H9 (cell line): ENCODE measurements at regions not wholly inside any gene's neighbourhood (a gene's known extent, or its start where the extent isn't known, plus 50 kb on each side); places are given as distances from the start of the nearest gene placed in this dataset.

Experiments
- DNase-seq: peaks from one replicate; pipeline ENCODE4 v3.0.0-alpha.2; 2017
- H2AFZ ChIP-seq: one replicate; pipeline ENCODE4 v1.6.1; 2013; ENCODE audit warnings: mild to moderate bottlenecking, low read length, control low read depth, moderate library complexity
- H2AK5ac ChIP-seq: 2 replicates; pipeline ENCODE4 v1.6.1; 2013; ENCODE audit warnings: low read length, control low read depth, mixed read lengths; ENCODE audit not compliant: insufficient read length
- H2BK120ac ChIP-seq: one replicate; pipeline ENCODE4 v1.6.1; 2013; ENCODE audit warnings: low read depth, mild to moderate bottlenecking, low read length, control low read depth, inconsistent platforms; ENCODE audit not compliant: poor library complexity, severe bottlenecking
- H2BK12ac ChIP-seq: 2 replicates; pipeline ENCODE4 v1.6.1; 2013; ENCODE audit warnings: low read length, control low read depth, mixed read lengths, low read depth; ENCODE audit not compliant: insufficient read length
- H2BK15ac ChIP-seq: 2 replicates; pipeline ENCODE4 v1.6.1; 2013; ENCODE audit warnings: low read depth, low read length, control low read depth
- H2BK20ac ChIP-seq: one replicate; pipeline ENCODE4 v1.6.1; 2013; ENCODE audit warnings: low read depth, mild to moderate bottlenecking, low read length, control low read depth, inconsistent platforms; ENCODE audit not compliant: poor library complexity, severe bottlenecking
- H2BK5ac ChIP-seq: 2 replicates; pipeline ENCODE4 v1.6.1; 2013; ENCODE audit warnings: low read length, control low read depth, mixed read lengths; ENCODE audit not compliant: insufficient read length
- H3K14ac ChIP-seq: 2 replicates; pipeline ENCODE4 v1.6.1; 2013; ENCODE audit warnings: low read length, control low read depth; ENCODE audit not compliant: insufficient read depth
- H3K18ac ChIP-seq: 2 replicates; pipeline ENCODE4 v1.6.1; 2013; ENCODE audit warnings: low read depth, mild to moderate bottlenecking, mixed read lengths, low read length, control low read depth; ENCODE audit not compliant: insufficient read length
- H3K23ac ChIP-seq: 2 replicates; pipeline ENCODE4 v1.6.1; 2013; ENCODE audit warnings: low read length, control low read depth, mixed read lengths, low read depth; ENCODE audit not compliant: insufficient read length
- H3K23me2 ChIP-seq: 2 replicates; pipeline ENCODE4 v1.6.1; 2013; ENCODE audit warnings: low read depth, mild to moderate bottlenecking, mixed read lengths, low read length, control low read depth; ENCODE audit not compliant: insufficient read length, poor library complexity, severe bottlenecking
- H3K27ac ChIP-seq: 2 replicates; pipeline ENCODE4 v1.5.1; 2013; ENCODE audit warnings: low read length, control low read depth, mixed read lengths, low read depth; ENCODE audit not compliant: insufficient read length
- H3K27me3 ChIP-seq: 2 replicates; pipeline ENCODE4 v1.6.1; 2013; ENCODE audit warnings: low read length, control low read depth, inconsistent platforms; ENCODE audit not compliant: insufficient read depth
- H3K4ac ChIP-seq: 2 replicates; pipeline ENCODE4 v1.6.1; 2013; ENCODE audit warnings: low read depth, mild to moderate bottlenecking, control low read depth, inconsistent platforms, low read length, moderate library complexity
- H3K4me1 ChIP-seq: 2 replicates; pipeline ENCODE4 v1.6.1; 2013; ENCODE audit warnings: low read length, control low read depth, inconsistent platforms; ENCODE audit not compliant: insufficient read depth
- H3K4me2 ChIP-seq: 2 replicates; pipeline ENCODE4 v1.6.1; 2013; ENCODE audit warnings: low read length, control low read depth, mixed read lengths; ENCODE audit not compliant: insufficient read length, insufficient read depth
- H3K56ac ChIP-seq: 2 replicates; pipeline ENCODE4 v1.6.1; 2013; ENCODE audit warnings: low read depth, mild to moderate bottlenecking, mixed read lengths, low read length, control low read depth; ENCODE audit not compliant: insufficient read length
- H3K79me1 ChIP-seq: 2 replicates; pipeline ENCODE4 v1.6.1; 2013; ENCODE audit warnings: low read depth, mild to moderate bottlenecking, moderate library complexity, low read length, control low read depth, inconsistent platforms; ENCODE audit not compliant: insufficient read depth, poor library complexity, severe bottlenecking
- H3K79me2 ChIP-seq: 2 replicates; pipeline ENCODE4 v1.6.1; 2013; ENCODE audit warnings: low read length, control low read depth, inconsistent platforms; ENCODE audit not compliant: insufficient read depth
- H3K9ac ChIP-seq: 2 replicates; pipeline ENCODE4 v1.6.1; 2013; ENCODE audit warnings: low read length, control low read depth, mixed read lengths; ENCODE audit not compliant: insufficient read length; ENCODE audit errors: extremely low read depth
- H3K9me3 ChIP-seq: one replicate; pipeline ENCODE4 v1.6.1; 2013; ENCODE audit warnings: low read depth, low read length, inconsistent platforms; ENCODE audit not compliant: control insufficient read depth
- H3T11ph ChIP-seq: one replicate; pipeline ENCODE4 v1.6.1; 2013; ENCODE audit warnings: mild to moderate bottlenecking, low read length, control low read depth, inconsistent platforms
- H4K20me1 ChIP-seq: one replicate; pipeline ENCODE4 v1.6.1; 2013; ENCODE audit not compliant: control insufficient read depth, insufficient read length, insufficient read depth
- H4K5ac ChIP-seq: 2 replicates; pipeline ENCODE4 v1.6.1; 2013; ENCODE audit warnings: low read depth, mild to moderate bottlenecking, mixed read lengths, low read length, control low read depth; ENCODE audit not compliant: insufficient read length
- H4K8ac ChIP-seq: replicated peaks from 2 replicates; pipeline ENCODE4 v1.6.1; 2013; ENCODE audit warnings: low read length, control low read depth, mixed read lengths, low read depth; ENCODE audit not compliant: insufficient read length
- H4K91ac ChIP-seq: 2 replicates; pipeline ENCODE4 v1.6.1; 2013; ENCODE audit warnings: low read depth, mild to moderate bottlenecking, moderate library complexity, mixed read lengths, low read length, control low read depth; ENCODE audit not compliant: insufficient read length
- H3K27ac Mint-ChIP-seq, 3 experiments: 2 replicates in 2 of 3; 3 replicates in 1 of 3; pipeline ENCODE4 v1.8.0; 2020 to 2021; ENCODE audit warnings: mixed read lengths in 3 of 3, mild to moderate bottlenecking in 1 of 3, moderate library complexity in 1 of 3
- H3K27me3 Mint-ChIP-seq: 2 replicates; pipeline ENCODE4 v1.8.0; 2021; ENCODE audit warnings: low read depth, mild to moderate bottlenecking, moderate library complexity, mixed read lengths
- H3K36me3 Mint-ChIP-seq, 3 experiments: 2 replicates in 2 of 3; 3 replicates in 1 of 3; pipeline ENCODE4 v1.8.0; 2020 to 2021; ENCODE audit warnings: low read depth in 3 of 3, mixed read lengths in 3 of 3; ENCODE audit not compliant: insufficient read depth in 1 of 3
- H3K4me1 Mint-ChIP-seq, 2 experiments: 2 replicates each; pipeline ENCODE4 v1.8.0; 2020; ENCODE audit warnings: mixed read lengths in 2 of 2
- H3K4me3 Mint-ChIP-seq, 2 experiments: 2 replicates in 1 of 2; 3 replicates in 1 of 2; pipeline ENCODE4 v1.8.0; 2020 to 2021; ENCODE audit warnings: mild to moderate bottlenecking in 2 of 2, mixed read lengths in 2 of 2, moderate library complexity in 1 of 2
- H3K9me3 Mint-ChIP-seq, 2 experiments: 2 replicates in 1 of 2; 3 replicates in 1 of 2; pipeline ENCODE4 v1.8.0; 2020; ENCODE audit warnings: mild to moderate bottlenecking in 2 of 2, mixed read lengths in 2 of 2, moderate library complexity in 1 of 2
- CTCF ChIP-seq: fragments of 200-600 bp; sonication (generic); conservative IDR thresholded peaks from 3 replicates; pipeline ENCODE4 v1.8.0; 2021; ENCODE audit warnings: antibody characterized with exemption, mild to moderate bottlenecking
- WGBS: extraction: QIAGEN DNeasy Blood & Tissue Kit; methylation state at CpG from one replicate; pipeline ENCODE4 v1.1.7; 2013; ENCODE audit warnings: missing lambda C conversion rate, low lambda C conversion rate, mixed read lengths; ENCODE audit not compliant: insufficient read length; ENCODE audit errors: extremely low coverage; 5-methylcytosine and 5-hydroxymethylcytosine counted together

GRCh38 chr9:103804077-103804735, 289.9 kb upstream of the SMC2 start:
- Histone ChIP-seq H3T11ph (no peak overlapping the region), H3K4me2 (no peak overlapping the region), H3K9ac (no peak overlapping the region), H3K56ac (no peak overlapping the region), H3K27ac (no peak overlapping the region), H3K27me3 (no peaks in the 10 kb centered on the region), H3K9me3 (no peaks in the 10 kb centered on the region), H3K4ac (no peak overlapping the region), H3K4me1 (no peaks in the 10 kb centered on the region), H2AK5ac (no peak overlapping the region), H3K23ac (no peak overlapping the region), H2BK20ac (no peak overlapping the region), H4K5ac (no peak overlapping the region), H4K20me1 (no peaks in the 10 kb centered on the region), H2AFZ (no peak overlapping the region), H3K18ac (no peak overlapping the region), H3K79me1 (no peaks in the 10 kb centered on the region), H4K8ac (no peak overlapping the region), H3K23me2 (no peaks in the 10 kb centered on the region), H2BK15ac (no peak overlapping the region), H2BK5ac (no peak overlapping the region), H2BK12ac (no peak overlapping the region), H2BK120ac (no peak overlapping the region), H3K14ac (no peak overlapping the region), H4K91ac (no peak overlapping the region), H3K79me2 (no peaks in the 10 kb centered on the region)
- no peaks in the 10 kb centered on the region for H3K27me3 Mint-ChIP-seq
- peaks cover 5 to 7% of the 10 kb centered on the region in 2 experiments; a peak in 3 of 4 replicates for H3K4me1 Mint-ChIP-seq
- no CpG with 5 or more reads among the region's 1 CpG for WGBS
- H3K9me3 Mint-ChIP-seq: no peaks in the 10 kb centered on the region
- H3K27ac Mint-ChIP-seq: no peak overlapping the region; a peak in 1 of 7 replicates
- no peak overlapping the region for H3K4me3 Mint-ChIP-seq
- no peak for DNase-seq
- no peak for TF ChIP-seq CTCF
- H3K36me3 Mint-ChIP-seq: no peaks in the 10 kb centered on the region
